B cell (primary cell): ENCODE measurements at regions not wholly inside any gene's neighbourhood (a gene's known extent, or its start where the extent isn't known, plus 50 kb on each side); places are given as distances from the start of the nearest gene placed in this dataset.

Source experiments
- ATAC-seq: fragments of 200-7000 bp; cut with Tn5 transposase; one replicate; pipeline ENCODE4 v1.10.0; 2021; ENCODE audit warnings: low read depth, mild to moderate bottlenecking, moderate number of reproducible peaks, moderate library complexity
- CTCF ChIA-PET: fragments of 350-600 bp; sonication (Branson Sonifier 250); formaldehyde crosslinking; loops from one replicate; lab custom pipeline; 2021; ENCODE audit warnings: antibody characterized with exemption, inconsistent platforms; lab: Charles Lee
- POLR2A ChIA-PET: fragments of 350-600 bp; sonication (Branson Sonifier 250); formaldehyde crosslinking; loops from one replicate; lab custom pipeline; 2021; ENCODE audit warnings: antibody characterized with exemption; lab: Charles Lee
- DNase-seq: peaks from one replicate; pipeline ENCODE4 v3.0.0; 2013
- H2AFZ ChIP-seq: 2 replicates; pipeline ENCODE4 v1.6.1; 2012; ENCODE audit warnings: mild to moderate bottlenecking, low read depth, low read length; ENCODE audit not compliant: insufficient read depth, poor library complexity, severe bottlenecking
- H3K27ac ChIP-seq, 2 donors: 1 replicate in 1 of 2; 2 replicates in 1 of 2; pipeline ENCODE4 v1.5.1; 2012 to 2013; ENCODE audit warnings: low read length in 2 of 2, mild to moderate bottlenecking in 2 of 2, moderate library complexity in 1 of 2
- H3K27me3 ChIP-seq, 4 experiments: fragments of 200-600 bp in 1 of 4; sonication (generic) in 1 of 4; replicated peaks in 1 of 4; 1 replicate in 2 of 4; 2 replicates in 2 of 4; pipeline versions ENCODE4 v1.6.1 to v1.7.0; 2013 to 2016; ENCODE audit warnings: low read length in 3 of 4, mild to moderate bottlenecking in 2 of 4, mixed read lengths in 1 of 4, moderate library complexity in 1 of 4; ENCODE audit not compliant: insufficient read depth in 4 of 4, control insufficient read depth in 3 of 4; ENCODE audit errors: control extremely low read depth in 1 of 4
- H3K36me3 ChIP-seq, 2 experiments: replicated peaks in 1 of 2; 1 replicate in 1 of 2; 2 replicates in 1 of 2; pipeline versions ENCODE4 v1.6.1 to v1.7.1; 2013; ENCODE audit warnings: low read length in 1 of 2; ENCODE audit not compliant: insufficient read depth in 2 of 2, control insufficient read depth in 1 of 2; ENCODE audit errors: control extremely low read depth in 1 of 2, extremely low read depth in 1 of 2
- H3K4me1 ChIP-seq, 2 donors: fragments of 200-600 bp in 1 of 2; sonication (generic) in 1 of 2; 1 replicate in 1 of 2; 2 replicates in 1 of 2; pipeline versions ENCODE4 v1.5.1 to v1.6.1; 2013 to 2017; ENCODE audit warnings: low read length in 2 of 2; ENCODE audit not compliant: control insufficient read depth in 2 of 2, insufficient read depth in 2 of 2
- H3K4me2 ChIP-seq: replicated peaks from 2 replicates; pipeline ENCODE3; 2012; ENCODE audit warnings: mild to moderate bottlenecking, low read depth, low read length; ENCODE audit not compliant: poor library complexity, severe bottlenecking
- H3K4me3 ChIP-seq, 5 experiments: fragments of 200-600 bp in 1 of 5; sonication (generic) in 1 of 5; 1 replicate in 3 of 5; 2 replicates in 2 of 5; pipeline versions ENCODE4 v1.5.1 to v1.7.0; 2011 to 2016; ENCODE audit warnings: low read length in 4 of 5, mild to moderate bottlenecking in 4 of 5, low read depth in 2 of 5, control low read depth in 1 of 5, moderate library complexity in 1 of 5; ENCODE audit not compliant: insufficient read depth in 1 of 5; ENCODE audit errors: control extremely low read depth in 1 of 5, extremely low read depth in 1 of 5
- H3K79me2 ChIP-seq: fragments of 200-600 bp; sonication (generic); one replicate; pipeline ENCODE4 v1.6.0; 2016; ENCODE audit warnings: low read length; ENCODE audit not compliant: control insufficient read depth, insufficient read depth
- H3K9ac ChIP-seq: fragments of 200-600 bp; sonication (generic); 2 replicates; pipeline ENCODE4 v1.6.1; 2017; ENCODE audit warnings: mild to moderate bottlenecking, low read length, moderate library complexity
- H3K9me3 ChIP-seq, 3 donors: one replicate each; pipeline versions ENCODE4 v1.6.1 to v1.7.1; 2013; ENCODE audit warnings: low read length in 2 of 3; ENCODE audit not compliant: control insufficient read depth in 2 of 3, insufficient read depth in 1 of 3; ENCODE audit errors: control extremely low read depth in 1 of 3
- H4K20me1 ChIP-seq: 2 replicates; pipeline ENCODE4 v1.6.0; 2012; ENCODE audit warnings: mild to moderate bottlenecking, low read length; ENCODE audit not compliant: insufficient read depth, control insufficient read depth, poor library complexity, severe bottlenecking
- H3K27ac Mint-ChIP-seq: one replicate; pipeline ENCODE4 v1.8.0; 2021; ENCODE audit warnings: mixed read lengths
- H3K27me3 Mint-ChIP-seq: one replicate; pipeline ENCODE4 v1.8.0; 2021; ENCODE audit warnings: mixed read lengths
- H3K4me1 Mint-ChIP-seq: one replicate; pipeline ENCODE4 v1.8.0; 2021; ENCODE audit warnings: mixed read lengths
- H3K4me3 Mint-ChIP-seq: one replicate; pipeline ENCODE4 v1.8.0; 2021; ENCODE audit warnings: mixed read lengths
- H3K9me3 Mint-ChIP-seq: one replicate; pipeline ENCODE4 v1.8.0; 2022; ENCODE audit warnings: mixed read lengths; ENCODE audit not compliant: insufficient read depth
- EZH2 ChIP-seq: IDR thresholded peaks from 2 replicates; pipeline ENCODE4 v1.6.1; 2012; ENCODE audit warnings: borderline replicate concordance, low read depth, mild to moderate bottlenecking, moderate library complexity, low read length; ENCODE audit not compliant: insufficient read depth, poor library complexity, severe bottlenecking
- WGBS: methylation state at CpG from one replicate; pipeline ENCODE4 v1.1.5; 2013; ENCODE audit warnings: missing lambda C conversion rate; ENCODE audit not compliant: insufficient coverage; 5-methylcytosine and 5-hydroxymethylcytosine counted together
- intact Hi-C: fragments of 100-400 bp; cut with micrococcal nuclease; formaldehyde crosslinking; loops from one replicate; pipeline ENCODE4 v1.10.0; 2022
- TF ChIP-seq, protein P1 (sequence below): fragments of 200-600 bp; IDR thresholded peaks from one replicate; pipeline ENCODE4 v1.8.0; 2022; ENCODE audit warnings: antibody characterized with exemption, mild to moderate bottlenecking

DNA sequence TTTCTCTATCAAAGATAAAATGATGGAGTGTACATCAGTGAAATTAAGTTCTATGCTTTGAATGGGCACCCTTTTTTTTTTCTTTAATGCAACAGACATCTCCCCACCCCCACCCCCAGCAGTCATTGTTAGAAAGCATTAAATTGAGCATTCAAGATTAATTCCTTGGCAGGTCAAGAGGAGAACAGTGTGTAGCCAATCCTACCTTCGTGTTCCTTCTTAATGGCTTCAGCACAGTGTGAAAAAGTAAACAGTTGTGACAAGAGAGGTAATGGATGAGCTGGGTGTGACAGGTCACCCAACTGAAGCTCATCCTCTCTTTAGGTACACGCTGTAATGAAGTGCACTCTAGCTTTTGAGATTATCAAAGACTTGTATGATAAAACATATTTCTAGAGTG is 198.5 kb upstream of the RARB start:
- no peak for ATAC-seq
- Mint-ChIP-seq H3K4me1 (no peaks in the 10 kb centered on the region), H3K4me3 (no peak overlapping the region), H3K27ac (no peak overlapping the region), H3K9me3 (no peaks in the 10 kb centered on the region), H3K27me3 (no peaks in the 10 kb centered on the region)
- Histone ChIP-seq H4K20me1 (no peaks in the 10 kb centered on the region), H3K4me1 (no peaks in the 10 kb centered on the region), H3K27me3 (no peaks in the 10 kb centered on the region), H3K4me3 (no peak overlapping the region), H3K36me3 (no peaks in the 10 kb centered on the region), H2AFZ (no peak overlapping the region), H3K9me3 (no peaks in the 10 kb centered on the region), H3K27ac (no peak overlapping the region), H3K79me2 (no peaks in the 10 kb centered on the region), H3K9ac (no peak overlapping the region), H3K4me2 (no peak overlapping the region)
- intact Hi-C loops: no loop called here
- ChIA-PET CTCF (no interaction called here), POLR2A (no interaction called here)
- no peak for TF ChIP-seq EZH2
- TF ChIP-seq, protein P1, sequence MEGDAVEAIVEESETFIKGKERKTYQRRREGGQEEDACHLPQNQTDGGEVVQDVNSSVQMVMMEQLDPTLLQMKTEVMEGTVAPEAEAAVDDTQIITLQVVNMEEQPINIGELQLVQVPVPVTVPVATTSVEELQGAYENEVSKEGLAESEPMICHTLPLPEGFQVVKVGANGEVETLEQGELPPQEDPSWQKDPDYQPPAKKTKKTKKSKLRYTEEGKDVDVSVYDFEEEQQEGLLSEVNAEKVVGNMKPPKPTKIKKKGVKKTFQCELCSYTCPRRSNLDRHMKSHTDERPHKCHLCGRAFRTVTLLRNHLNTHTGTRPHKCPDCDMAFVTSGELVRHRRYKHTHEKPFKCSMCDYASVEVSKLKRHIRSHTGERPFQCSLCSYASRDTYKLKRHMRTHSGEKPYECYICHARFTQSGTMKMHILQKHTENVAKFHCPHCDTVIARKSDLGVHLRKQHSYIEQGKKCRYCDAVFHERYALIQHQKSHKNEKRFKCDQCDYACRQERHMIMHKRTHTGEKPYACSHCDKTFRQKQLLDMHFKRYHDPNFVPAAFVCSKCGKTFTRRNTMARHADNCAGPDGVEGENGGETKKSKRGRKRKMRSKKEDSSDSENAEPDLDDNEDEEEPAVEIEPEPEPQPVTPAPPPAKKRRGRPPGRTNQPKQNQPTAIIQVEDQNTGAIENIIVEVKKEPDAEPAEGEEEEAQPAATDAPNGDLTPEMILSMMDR: no peak
- WGBS: no CpG with 5 or more reads among the region's 2 CpGs
- DNase-seq: no peak

DNA sequence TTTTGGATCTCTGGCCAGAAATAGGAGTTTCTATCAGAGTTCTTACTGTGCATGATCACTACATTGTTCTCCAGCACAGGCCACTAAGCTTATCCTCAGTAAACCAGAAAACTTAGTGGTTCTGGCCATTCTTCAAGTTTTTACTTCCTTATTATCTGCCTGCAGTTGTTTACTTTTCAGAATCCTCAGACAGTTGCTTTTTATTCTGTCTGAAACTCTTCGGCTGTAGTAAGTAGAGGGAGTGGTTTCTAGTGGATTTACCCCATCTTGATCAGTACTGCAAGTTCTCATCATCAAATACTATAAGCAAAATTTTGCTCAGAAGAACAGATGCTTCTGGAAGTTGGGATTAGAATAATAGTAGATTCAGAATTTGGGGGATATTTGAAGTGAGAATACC is 193.0 kb upstream of the RARB start:
- Histone ChIP-seq H3K4me2 (no peak overlapping the region), H3K4me3 (no peak overlapping the region), H3K27me3 (no peaks in the 10 kb centered on the region), H3K9me3 (no peaks in the 10 kb centered on the region), H3K36me3 (no peaks in the 10 kb centered on the region), H4K20me1 (no peaks in the 10 kb centered on the region), H3K27ac (no peak overlapping the region), H3K9ac (no peak overlapping the region), H2AFZ (no peak overlapping the region), H3K79me2 (no peaks in the 10 kb centered on the region), H3K4me1 (no peaks in the 10 kb centered on the region)
- no CpG with 5 or more reads among the region's 1 CpG for WGBS
- POLR2A ChIA-PET: no interaction called here
- Mint-ChIP-seq H3K4me3 (no peak overlapping the region), H3K27me3 (no peaks in the 10 kb centered on the region), H3K9me3 (peaks cover 3% of the 10 kb centered on the region), H3K4me1 (no peaks in the 10 kb centered on the region), H3K27ac (no peak overlapping the region)
- ATAC-seq (no peak), DNase-seq (no peak)
- no peak for TF ChIP-seq EZH2
- TF ChIP-seq, protein P1: no peak
- intact Hi-C loops: no loop called here
- CTCF ChIA-PET: no interaction called here
